Gastroesophageal sphincter (tissue), 4 donors: ENCODE measurements at regions not wholly inside any gene's neighbourhood (a gene's known extent, or its start where the extent isn't known, plus 50 kb on each side); places are given as distances from the start of the nearest gene placed in this dataset.

ENCODE experiments used
- ATAC-seq: fragments of 150-250 bp; one replicate; pipeline ENCODE4 v1.9.1; 2016; ENCODE audit warnings: mild to moderate bottlenecking, moderate library complexity
- H3K27ac ChIP-seq, 4 donors: fragments of 200-600 bp; sonication (generic) in 3 of 4; 1 replicate in 3 of 4; 2 replicates in 1 of 4; pipeline ENCODE4 v1.5.1; 2016 to 2019
- H3K27me3 ChIP-seq: fragments of 200-600 bp; sonication (generic); one replicate; pipeline ENCODE4 v1.5.1; 2019
- H3K36me3 ChIP-seq, 2 donors: fragments of 200-600 bp; sonication (generic); one replicate each; pipeline ENCODE4 v1.5.1; 2019; ENCODE audit warnings: control low read depth in 1 of 2
- H3K4me1 ChIP-seq, 3 donors: fragments of 200-600 bp; sonication (generic); 1 replicate in 2 of 3; 2 replicates in 1 of 3; pipeline ENCODE4 v1.5.1; 2016 to 2019; ENCODE audit warnings: control low read depth in 2 of 3
- H3K4me3 ChIP-seq, 2 donors: fragments of 200-600 bp; sonication (generic); one replicate each; pipeline ENCODE4 v1.5.1; 2019; ENCODE audit warnings: mild to moderate bottlenecking in 1 of 2, moderate library complexity in 1 of 2
- H3K9me3 ChIP-seq, 3 donors: fragments of 200-600 bp; sonication (generic); one replicate each; pipeline ENCODE4 v1.5.1; 2017 to 2019; ENCODE audit warnings: control low read depth in 2 of 3
- CTCF ChIP-seq, 4 experiments: fragments of 200-600 bp in 2 of 4; fragments of 450-650 bp in 2 of 4; sonication (generic) in 1 of 4; IDR thresholded peaks; one replicate each; pipeline ENCODE4 v1.5.1; 2017 to 2019; ENCODE audit warnings: antibody characterized with exemption in 4 of 4, mild to moderate bottlenecking in 2 of 4, moderate library complexity in 2 of 4
- EP300 ChIP-seq: sonication (generic); formaldehyde crosslinking; IDR thresholded peaks from one replicate; pipeline ENCODE4 v1.6.1; 2017; ENCODE audit warnings: antibody characterized with exemption, mild to moderate bottlenecking
- POLR2A ChIP-seq, 2 donors: fragments of 450-650 bp; IDR thresholded peaks; one replicate each; pipeline ENCODE4 v1.6.1; 2017; ENCODE audit warnings: antibody characterized with exemption in 2 of 2, mild to moderate bottlenecking in 2 of 2, moderate library complexity in 1 of 2
- POLR2AphosphoS5 ChIP-seq: sonication (generic); formaldehyde crosslinking; IDR thresholded peaks from one replicate; pipeline ENCODE4 v1.6.1; 2017; ENCODE audit warnings: antibody characterized with exemption
- WGBS, 2 donors: methylation state at CpG; one replicate each; pipeline ENCODE4 v1.1.5; 2018; ENCODE audit warnings: low coverage in 1 of 2; 5-methylcytosine and 5-hydroxymethylcytosine counted together

GRCh38 chr3:28664123-28664522 lies 315.5 kb upstream of the AZI2 start:
- Histone ChIP-seq H3K4me1 (no peaks in the 10 kb centered on the region), H3K4me3 (no peak overlapping the region), H3K27me3 (no peaks in the 10 kb centered on the region), H3K36me3 (no peaks in the 10 kb centered on the region), H3K9me3 (no peaks in the 10 kb centered on the region), H3K27ac (no peak overlapping the region)
- no peak for ATAC-seq
- 89 to 91% methylated on average over 5 of the region's 5 CpGs for WGBS, 2 donors
- no peak for TF ChIP-seq POLR2AphosphoS5
- TF ChIP-seq CTCF (IDR thresholded peaks at IDR 0.05): no peak
- no peak for TF ChIP-seq EP300
- no peak for TF ChIP-seq POLR2A (IDR thresholded peaks at IDR 0.05)

DNA sequence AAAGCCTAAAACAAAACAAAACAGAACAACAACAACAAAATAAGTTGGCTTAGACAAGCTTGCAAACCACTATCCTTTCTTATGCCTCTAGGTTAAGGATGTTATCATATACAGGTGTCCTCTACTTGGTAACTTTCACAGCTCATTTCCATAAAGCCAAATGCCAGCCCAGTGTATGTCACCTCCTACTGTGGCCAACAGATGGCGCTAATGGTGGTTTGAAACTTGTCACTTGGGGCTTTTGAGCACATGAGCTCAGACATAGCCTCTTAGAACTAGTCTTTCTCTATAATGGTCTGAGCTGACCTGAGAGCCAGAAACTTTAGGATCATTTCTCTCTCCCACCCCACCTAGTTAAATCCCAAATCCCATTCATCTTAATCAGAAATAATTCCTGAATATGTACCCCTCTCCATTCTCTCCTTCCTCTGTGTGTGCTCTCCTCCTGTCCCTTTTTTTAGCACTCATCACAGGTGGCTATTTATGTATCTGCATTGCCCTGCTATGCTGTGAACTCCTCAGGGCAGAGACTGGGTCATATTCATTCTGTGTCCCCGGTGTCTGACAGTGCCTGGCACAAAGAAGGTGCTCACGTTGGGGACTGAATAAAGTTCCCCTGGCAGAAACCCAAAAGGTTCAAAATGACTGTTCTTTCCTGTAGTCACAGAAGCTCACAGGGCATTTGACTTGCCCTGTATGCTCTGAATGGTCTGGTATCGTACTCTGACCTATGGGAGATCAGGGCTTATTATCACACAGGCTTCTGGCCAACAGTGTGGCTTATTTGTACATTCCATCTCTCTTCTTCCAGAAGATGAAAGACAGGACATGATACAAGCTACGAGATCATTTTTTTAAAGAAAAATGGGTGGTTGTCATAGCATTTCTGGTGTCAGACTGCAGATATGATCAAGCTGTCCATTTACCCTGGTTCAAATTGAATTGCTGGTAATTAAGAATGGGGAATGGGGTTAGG lies 319.3 kb upstream of the AZI2 start:
- H3K4me1 ChIP-seq: no peaks in the 10 kb centered on the region
- TF ChIP-seq CTCF (IDR thresholded peaks at IDR 0.05): peak; percentile 46 to 77 (median 66)
- no peak for TF ChIP-seq POLR2A (IDR thresholded peaks at IDR 0.05)
- peak; percentile 57 for ATAC-seq

DNA sequence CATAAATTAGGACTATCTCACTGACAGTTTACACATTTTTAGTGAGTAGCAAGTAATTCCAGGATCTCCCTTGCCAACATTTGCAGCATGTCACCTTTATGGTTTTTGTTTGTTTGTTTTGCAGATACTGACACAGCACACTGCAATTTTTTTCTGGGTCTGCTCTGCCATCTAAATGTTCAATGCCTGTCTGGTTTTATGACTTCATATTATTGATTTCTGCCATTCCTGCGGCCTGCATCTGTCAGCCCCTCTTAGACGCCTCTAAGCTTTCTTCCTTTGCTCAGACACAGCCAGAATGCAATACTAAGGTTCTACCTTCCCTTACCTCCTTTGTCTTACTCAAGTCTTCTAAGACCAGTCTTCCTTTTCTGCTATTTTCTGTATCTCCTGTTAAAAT lies 321.2 kb upstream of the AZI2 start:
- Histone ChIP-seq H3K9me3 (no peaks in the 10 kb centered on the region), H3K4me3 (no peak overlapping the region), H3K27me3 (no peaks in the 10 kb centered on the region), H3K36me3 (no peaks in the 10 kb centered on the region), H3K27ac (no peak overlapping the region), H3K4me1 (no peaks in the 10 kb centered on the region)
- 95 to 100% methylated on average over 2 of the region's 2 CpGs for WGBS, 2 donors
- no peak for TF ChIP-seq EP300
- no peak for TF ChIP-seq POLR2A (IDR thresholded peaks at IDR 0.05)
- no peak for TF ChIP-seq POLR2AphosphoS5
- no peak for TF ChIP-seq CTCF (IDR thresholded peaks at IDR 0.05)
- ATAC-seq: no peak

More for the DNA sequence above, 319.3 kb upstream of the AZI2 start:
- Histone ChIP-seq H3K27ac (no peak overlapping the region), H3K9me3 (no peaks in the 10 kb centered on the region), H3K36me3 (no peaks in the 10 kb centered on the region), H3K4me3 (no peak overlapping the region), H3K27me3 (no peaks in the 10 kb centered on the region)
- WGBS, 2 donors: 44 to 54% methylated on average over 2 to 5 of the region's 5 CpGs

DNA sequence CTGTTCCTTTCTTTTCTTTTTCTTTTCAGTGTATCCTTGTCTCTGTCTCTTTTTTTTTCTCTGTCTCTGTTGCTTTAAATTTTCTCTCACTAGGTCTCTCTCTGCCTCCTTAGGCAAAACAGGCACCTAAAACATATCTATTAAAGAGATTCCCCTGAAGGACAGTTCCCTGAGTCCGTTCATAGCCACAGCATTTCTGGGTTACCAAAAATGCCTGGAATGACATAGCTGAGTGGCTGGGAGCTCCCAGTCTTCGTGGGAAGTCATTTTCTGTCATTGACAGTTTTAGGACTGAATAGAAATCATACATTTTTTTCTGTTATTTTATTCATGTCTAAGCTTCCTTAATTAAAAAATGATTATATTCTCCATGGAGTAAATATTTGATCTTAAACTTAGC lies 323.8 kb upstream of the AZI2 start:
- TF ChIP-seq CTCF (IDR thresholded peaks at IDR 0.05) (no peak), POLR2AphosphoS5 (no peak), EP300 (no peak), POLR2A (IDR thresholded peaks at IDR 0.05) (no peak)
- Histone ChIP-seq H3K27me3 (no peaks in the 10 kb centered on the region), H3K4me3 (no peak overlapping the region), H3K36me3 (no peaks in the 10 kb centered on the region), H3K9me3 (no peaks in the 10 kb centered on the region), H3K27ac (no peak overlapping the region), H3K4me1 (no peaks in the 10 kb centered on the region)
- WGBS, 2 donors: 74 to 76% methylated on average over 2 of the region's 2 CpGs
- no peak for ATAC-seq

GRCh38 chr3:28673446-28673845 lies 324.8 kb upstream of the AZI2 start:
- no peak overlapping the region for H3K4me3 ChIP-seq
- no peaks in the 10 kb centered on the region for H3K27me3 ChIP-seq
- no peaks in the 10 kb centered on the region for H3K9me3 ChIP-seq
- no peaks in the 10 kb centered on the region for H3K4me1 ChIP-seq
- H3K27ac ChIP-seq: no peak overlapping the region
- TF ChIP-seq CTCF (IDR thresholded peaks at IDR 0.05): no peak
- TF ChIP-seq POLR2AphosphoS5: no peak
- no peak for ATAC-seq
- 73 to 96% methylated on average over 3 of the region's 3 CpGs for WGBS, 2 donors
- no peaks in the 10 kb centered on the region for H3K36me3 ChIP-seq
